ENCODE measurements at regions not wholly inside any gene's neighbourhood (a gene's known extent, or its start where the extent isn't known, plus 50 kb on each side); places are given as distances from the start of the nearest gene placed in this dataset.

DNA sequence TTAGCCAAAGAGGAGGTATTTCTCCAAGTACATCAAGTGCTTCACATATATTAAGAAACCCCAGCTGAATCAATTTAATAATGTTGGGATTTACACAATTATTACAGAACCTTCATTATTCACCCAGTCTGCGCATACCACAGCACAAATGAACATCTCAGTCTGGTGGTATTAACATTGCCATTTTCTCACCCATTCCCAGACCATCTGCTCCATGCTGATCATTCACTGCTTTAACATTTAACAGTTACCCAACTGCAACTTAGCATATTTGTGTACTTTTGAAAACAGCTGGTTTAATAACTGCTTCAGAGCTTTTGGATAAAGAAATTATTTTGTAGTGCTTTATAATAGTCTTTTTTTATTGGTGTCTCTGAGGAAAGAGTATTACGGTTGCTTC is 1072.1 kb downstream of the NXPH1 start:
- Histone ChIP-seq H3K36me3 (ENCODE audit: control insufficient read depth, insufficient read depth, low read length) (no peaks in the 10 kb centered on the region), H3K9ac (ENCODE audit: extremely low read depth, low read length, poor library complexity, severe bottlenecking) (no peak overlapping the region), H3K4me3 (ENCODE audit: low read length) (no peak overlapping the region), H3K27me3 (ENCODE audit: control insufficient read depth, insufficient read depth, low read length, poor library complexity, severe bottlenecking) (no peaks in the 10 kb centered on the region), H3K4me1 (ENCODE audit: control insufficient read depth, insufficient read depth, low read length) (peaks cover 2% of the 10 kb centered on the region), H3K27ac (ENCODE audit: low read depth, low read length) (no peak overlapping the region), H3K9me3 (ENCODE audit: control insufficient read depth, low read length) (no peaks in the 10 kb centered on the region)
- Mint-ChIP-seq H3K27me3 (ENCODE audit: insufficient read depth) (no peaks in the 10 kb centered on the region), H3K27ac (no peak overlapping the region), H3K9me3 (no peaks in the 10 kb centered on the region), H3K4me1 (peaks cover 9% of the 10 kb centered on the region), H3K4me3 (no peak overlapping the region), H3K36me3 (ENCODE audit: low read depth) (no peaks in the 10 kb centered on the region)
- WGBS, 2 experiments (ENCODE audit: insufficient coverage in 1 of 2, insufficient read length in 1 of 2) = 91 to 100% methylated on average over 1 to 2 of the region's 2 CpGs
- TF ChIP-seq, protein P1, sequence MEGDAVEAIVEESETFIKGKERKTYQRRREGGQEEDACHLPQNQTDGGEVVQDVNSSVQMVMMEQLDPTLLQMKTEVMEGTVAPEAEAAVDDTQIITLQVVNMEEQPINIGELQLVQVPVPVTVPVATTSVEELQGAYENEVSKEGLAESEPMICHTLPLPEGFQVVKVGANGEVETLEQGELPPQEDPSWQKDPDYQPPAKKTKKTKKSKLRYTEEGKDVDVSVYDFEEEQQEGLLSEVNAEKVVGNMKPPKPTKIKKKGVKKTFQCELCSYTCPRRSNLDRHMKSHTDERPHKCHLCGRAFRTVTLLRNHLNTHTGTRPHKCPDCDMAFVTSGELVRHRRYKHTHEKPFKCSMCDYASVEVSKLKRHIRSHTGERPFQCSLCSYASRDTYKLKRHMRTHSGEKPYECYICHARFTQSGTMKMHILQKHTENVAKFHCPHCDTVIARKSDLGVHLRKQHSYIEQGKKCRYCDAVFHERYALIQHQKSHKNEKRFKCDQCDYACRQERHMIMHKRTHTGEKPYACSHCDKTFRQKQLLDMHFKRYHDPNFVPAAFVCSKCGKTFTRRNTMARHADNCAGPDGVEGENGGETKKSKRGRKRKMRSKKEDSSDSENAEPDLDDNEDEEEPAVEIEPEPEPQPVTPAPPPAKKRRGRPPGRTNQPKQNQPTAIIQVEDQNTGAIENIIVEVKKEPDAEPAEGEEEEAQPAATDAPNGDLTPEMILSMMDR (conservative IDR thresholded peaks at IDR 0.05) = no peak
- no peak for DNase-seq

GRCh38 chr7:9507290-9507689 is 1073.9 kb downstream of the NXPH1 start:
- Histone ChIP-seq H3K4me3 (ENCODE audit: low read length) (no peak overlapping the region), H3K9me3 (ENCODE audit: control insufficient read depth, low read length) (no peaks in the 10 kb centered on the region), H3K27me3 (ENCODE audit: control insufficient read depth, insufficient read depth, low read length, poor library complexity, severe bottlenecking) (no peaks in the 10 kb centered on the region), H3K4me1 (ENCODE audit: control insufficient read depth, insufficient read depth, low read length) (peaks cover 2% of the 10 kb centered on the region), H3K9ac (ENCODE audit: extremely low read depth, low read length, poor library complexity, severe bottlenecking) (no peak overlapping the region), H3K27ac (ENCODE audit: low read depth, low read length) (peak overlapping the region; percentile 36), H3K36me3 (ENCODE audit: control insufficient read depth, insufficient read depth, low read length) (no peaks in the 10 kb centered on the region)
- H3K4me1 Mint-ChIP-seq = peaks cover 9% of the 10 kb centered on the region
- WGBS, 2 experiments (ENCODE audit: insufficient coverage in 1 of 2, insufficient read length in 1 of 2) = 33 to 81% methylated on average over 1 to 2 of the region's 3 CpGs
- no peaks in the 10 kb centered on the region for H3K36me3 Mint-ChIP-seq (ENCODE audit: low read depth)
- H3K9me3 Mint-ChIP-seq = no peaks in the 10 kb centered on the region
- no peaks in the 10 kb centered on the region for H3K27me3 Mint-ChIP-seq (ENCODE audit: insufficient read depth)
- H3K27ac Mint-ChIP-seq = no peak overlapping the region
- TF ChIP-seq, protein P1 (conservative IDR thresholded peaks at IDR 0.05) = no peak
- peak; percentile 50 for DNase-seq
- H3K4me3 Mint-ChIP-seq = no peak overlapping the region

DNA sequence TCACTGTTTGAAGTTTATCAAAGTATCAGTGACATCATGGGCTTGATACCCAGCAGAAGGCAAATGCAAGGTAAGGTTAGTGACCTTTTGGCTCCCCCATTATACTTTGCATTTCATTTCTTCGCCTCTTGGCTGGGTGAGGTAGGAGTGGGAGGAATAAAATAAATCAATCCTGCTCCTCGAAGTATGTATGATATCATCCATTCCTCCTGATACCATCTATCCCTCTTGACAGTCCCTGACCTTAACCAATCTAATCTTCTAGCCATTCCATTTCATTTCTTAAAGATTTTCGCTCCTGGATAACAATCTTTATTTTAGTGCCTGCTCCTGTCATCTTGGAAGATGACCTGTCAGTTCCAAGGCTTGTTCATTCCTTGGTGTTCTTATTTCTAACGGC is 1083.3 kb downstream of the NXPH1 start:
- TF ChIP-seq, protein P1 (conservative IDR thresholded peaks at IDR 0.05) = no peak
- Histone ChIP-seq H3K27me3 (ENCODE audit: control insufficient read depth, insufficient read depth, low read length, poor library complexity, severe bottlenecking) (no peaks in the 10 kb centered on the region), H3K27ac (ENCODE audit: low read depth, low read length) (no peak overlapping the region), H3K4me3 (ENCODE audit: low read length) (no peak overlapping the region), H3K4me1 (ENCODE audit: control insufficient read depth, insufficient read depth, low read length) (no peaks in the 10 kb centered on the region), H3K36me3 (ENCODE audit: control insufficient read depth, insufficient read depth, low read length) (no peaks in the 10 kb centered on the region), H3K9me3 (ENCODE audit: control insufficient read depth, low read length) (no peaks in the 10 kb centered on the region), H3K9ac (ENCODE audit: extremely low read depth, low read length, poor library complexity, severe bottlenecking) (no peak overlapping the region)
- no peak overlapping the region for H3K4me3 Mint-ChIP-seq
- no peaks in the 10 kb centered on the region for H3K4me1 Mint-ChIP-seq
- H3K9me3 Mint-ChIP-seq = no peaks in the 10 kb centered on the region
- H3K27me3 Mint-ChIP-seq (ENCODE audit: insufficient read depth) = no peaks in the 10 kb centered on the region
- DNase-seq = no peak
- WGBS, 2 experiments (ENCODE audit: insufficient coverage in 1 of 2, insufficient read length in 1 of 2) = 79 to 82% methylated on average over 3 of the region's 4 CpGs
- H3K27ac Mint-ChIP-seq = no peak overlapping the region
- no peaks in the 10 kb centered on the region for H3K36me3 Mint-ChIP-seq (ENCODE audit: low read depth)
